ENCODE measurements at regions not wholly inside any gene's neighbourhood (a gene's known extent, or its start where the extent isn't known, plus 50 kb on each side); places are given as distances from the start of the nearest gene placed in this dataset.
"Not testable (repeated sequence)": the region's sequence is repeated elsewhere in the genome, so short reads cannot be mapped to it uniquely, and the experiment has no call there.

DNA sequence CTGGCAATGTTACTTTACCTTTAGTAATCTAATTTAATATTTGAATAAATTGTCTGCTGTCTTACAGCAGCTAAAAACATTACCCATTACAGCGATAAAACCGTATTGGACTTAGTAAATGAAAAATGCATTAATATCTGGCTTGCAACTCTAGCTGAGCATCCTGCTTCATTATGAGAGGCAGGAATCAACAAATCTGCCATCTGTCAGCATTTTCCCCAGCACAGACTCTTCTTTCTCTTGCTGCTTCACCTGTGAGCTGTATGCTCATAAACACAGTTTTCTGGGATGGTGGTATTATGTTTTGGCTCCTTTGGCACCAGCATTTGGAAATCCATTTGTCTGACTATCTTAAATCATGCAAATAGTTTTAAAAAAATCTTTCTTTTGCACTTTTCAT lies 487.1 kb downstream of the KCNT2 start:
- H3K27ac Mint-ChIP-seq: no peak overlapping the region
- TF ChIP-seq, protein P1, sequence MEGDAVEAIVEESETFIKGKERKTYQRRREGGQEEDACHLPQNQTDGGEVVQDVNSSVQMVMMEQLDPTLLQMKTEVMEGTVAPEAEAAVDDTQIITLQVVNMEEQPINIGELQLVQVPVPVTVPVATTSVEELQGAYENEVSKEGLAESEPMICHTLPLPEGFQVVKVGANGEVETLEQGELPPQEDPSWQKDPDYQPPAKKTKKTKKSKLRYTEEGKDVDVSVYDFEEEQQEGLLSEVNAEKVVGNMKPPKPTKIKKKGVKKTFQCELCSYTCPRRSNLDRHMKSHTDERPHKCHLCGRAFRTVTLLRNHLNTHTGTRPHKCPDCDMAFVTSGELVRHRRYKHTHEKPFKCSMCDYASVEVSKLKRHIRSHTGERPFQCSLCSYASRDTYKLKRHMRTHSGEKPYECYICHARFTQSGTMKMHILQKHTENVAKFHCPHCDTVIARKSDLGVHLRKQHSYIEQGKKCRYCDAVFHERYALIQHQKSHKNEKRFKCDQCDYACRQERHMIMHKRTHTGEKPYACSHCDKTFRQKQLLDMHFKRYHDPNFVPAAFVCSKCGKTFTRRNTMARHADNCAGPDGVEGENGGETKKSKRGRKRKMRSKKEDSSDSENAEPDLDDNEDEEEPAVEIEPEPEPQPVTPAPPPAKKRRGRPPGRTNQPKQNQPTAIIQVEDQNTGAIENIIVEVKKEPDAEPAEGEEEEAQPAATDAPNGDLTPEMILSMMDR (IDR thresholded peaks at IDR 0.05; ENCODE audit: unreplicated experiment in 3 of 3): no peak
- H3K4me1 Mint-ChIP-seq: no peaks in the 10 kb centered on the region

DNA sequence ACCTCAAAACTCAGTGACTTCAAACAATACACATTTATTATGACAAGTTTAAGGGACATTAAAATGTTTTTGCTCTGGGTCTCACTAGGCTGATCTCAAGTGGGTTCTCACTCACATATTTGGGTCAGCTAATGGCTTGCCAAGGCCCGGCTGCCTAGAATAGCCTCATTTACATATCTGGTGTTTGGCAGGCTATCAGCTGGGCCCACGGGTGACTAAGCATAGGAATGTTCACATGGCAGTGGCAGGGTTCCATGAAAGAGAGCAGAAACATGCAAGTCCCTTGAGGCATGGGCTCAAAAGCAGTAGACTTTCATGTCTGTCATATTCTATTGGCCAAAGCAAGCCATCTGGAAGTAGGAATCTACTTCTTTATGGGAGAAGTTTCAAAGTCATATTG lies 492.6 kb downstream of the KCNT2 start:
- TF ChIP-seq, protein P1 (IDR thresholded peaks at IDR 0.05; ENCODE audit: unreplicated experiment in 3 of 3): no peak

More for the DNA sequence above, 487.1 kb downstream of the KCNT2 start:
- Mint-ChIP-seq H3K36me3 (ENCODE audit: low read depth) (no peaks in the 10 kb centered on the region), H3K27me3 (ENCODE audit: low read depth) (no peaks in the 10 kb centered on the region), H3K4me3 (no peak overlapping the region), H3K9me3 (no peaks in the 10 kb centered on the region)

DNA sequence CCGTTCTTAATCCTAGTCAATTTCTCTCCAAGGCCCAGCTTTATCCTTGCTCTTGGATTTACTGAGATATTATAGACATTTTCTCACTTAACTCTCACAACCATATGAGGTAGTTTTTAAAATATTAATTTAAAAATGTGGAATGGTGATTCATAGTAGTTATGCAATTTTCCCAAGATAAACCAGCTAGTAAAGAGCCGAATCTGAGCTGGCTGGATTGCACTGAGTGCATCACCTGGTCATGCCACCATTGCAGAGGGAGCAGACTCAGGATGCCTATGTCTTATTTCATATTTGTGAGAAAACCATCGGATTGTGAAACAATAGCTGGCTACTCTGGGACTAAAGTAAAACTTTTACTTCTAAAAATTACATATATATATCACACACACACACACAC lies 494.0 kb downstream of the KCNT2 start:
- Mint-ChIP-seq H3K4me3 (no peak overlapping the region), H3K27ac (no peak overlapping the region), H3K36me3 (ENCODE audit: low read depth) (no peaks in the 10 kb centered on the region), H3K4me1 (no peaks in the 10 kb centered on the region), H3K9me3 (peaks cover 3% of the 10 kb centered on the region), H3K27me3 (ENCODE audit: low read depth) (peaks cover 4% of the 10 kb centered on the region)
- TF ChIP-seq, protein P1 (IDR thresholded peaks at IDR 0.05; ENCODE audit: unreplicated experiment in 3 of 3): no peak

More for the DNA sequence above, 492.6 kb downstream of the KCNT2 start:
- Mint-ChIP-seq H3K9me3 (peaks cover under 1% of the 10 kb centered on the region), H3K27ac (no peak overlapping the region), H3K4me1 (no peaks in the 10 kb centered on the region), H3K4me3 (no peak overlapping the region), H3K36me3 (ENCODE audit: low read depth) (no peaks in the 10 kb centered on the region), H3K27me3 (ENCODE audit: low read depth) (no peaks in the 10 kb centered on the region)

DNA sequence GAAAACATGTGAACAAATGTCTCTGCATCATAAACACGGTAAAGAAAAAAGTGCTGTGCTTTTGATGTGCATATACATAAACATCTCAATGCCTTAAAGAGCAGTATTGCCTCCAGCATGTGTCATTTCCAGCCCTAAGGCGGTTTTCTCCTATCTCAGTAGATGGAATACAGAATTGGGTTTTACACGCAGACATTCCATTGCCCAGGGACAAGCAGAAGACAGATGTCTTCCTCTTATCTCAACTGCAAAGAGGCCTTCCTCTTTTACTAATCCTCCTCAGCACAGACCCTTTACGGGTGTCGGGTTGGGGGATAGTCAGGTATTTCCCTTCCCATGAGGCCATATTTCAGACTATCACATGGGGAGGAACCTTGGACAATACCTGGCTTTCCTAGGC lies 499.2 kb downstream of the KCNT2 start:
- H3K27ac Mint-ChIP-seq, H3K9me3 Mint-ChIP-seq: not testable (repeated sequence)

DNA sequence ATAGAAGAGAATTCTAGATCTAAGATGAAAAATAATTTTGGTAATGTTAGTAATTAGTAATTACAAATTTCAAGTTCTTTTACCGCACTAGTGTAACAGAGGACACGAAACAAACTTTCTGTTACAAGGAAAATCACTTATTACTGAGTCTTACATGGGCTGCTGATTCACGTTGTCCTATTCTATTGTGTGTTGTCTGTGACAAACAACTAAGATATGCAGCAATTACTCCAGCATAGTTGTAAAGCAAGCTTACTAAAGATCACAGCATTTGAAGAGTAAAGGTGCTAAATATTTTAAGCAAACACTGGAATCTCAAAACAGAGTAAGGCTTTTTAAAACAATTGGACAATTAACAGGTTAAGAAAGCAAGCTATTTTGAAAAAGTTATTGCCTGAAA lies 502.3 kb downstream of the KCNT2 start:
- H3K36me3 Mint-ChIP-seq (ENCODE audit: low read depth): no peaks in the 10 kb centered on the region

More for the DNA sequence above, 499.2 kb downstream of the KCNT2 start:
- not testable (repeated sequence) for H3K4me3 Mint-ChIP-seq; H3K27me3 Mint-ChIP-seq (ENCODE audit: low read depth); H3K36me3 Mint-ChIP-seq (ENCODE audit: low read depth); H3K4me1 Mint-ChIP-seq

DNA sequence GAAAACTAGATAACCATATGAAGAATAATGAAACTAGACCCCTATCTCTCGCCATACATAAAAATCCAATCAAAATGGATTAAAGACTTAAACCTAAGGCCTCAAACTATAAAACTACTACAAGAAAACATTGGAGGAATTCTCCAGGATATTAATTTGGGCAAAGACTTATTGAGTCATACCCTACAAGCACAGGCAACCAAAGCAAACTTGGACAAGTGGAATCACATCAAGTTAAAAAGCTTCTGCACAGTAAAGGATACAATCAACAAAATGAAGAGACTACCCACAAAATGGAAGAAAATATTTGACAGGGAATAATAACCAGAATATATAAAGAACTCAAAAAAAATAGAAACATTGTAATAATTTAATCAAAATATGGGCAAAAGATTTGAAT lies 505.4 kb downstream of the KCNT2 start:
- Mint-ChIP-seq H3K27me3 (ENCODE audit: low read depth) (no peaks in the 10 kb centered on the region), H3K36me3 (ENCODE audit: low read depth) (no peaks in the 10 kb centered on the region), H3K4me3 (no peak overlapping the region), H3K4me1 (peaks cover 4% of the 10 kb centered on the region), H3K9me3 (peaks cover 22% of the 10 kb centered on the region), H3K27ac (no peak overlapping the region)
- TF ChIP-seq, protein P1 (IDR thresholded peaks at IDR 0.05; ENCODE audit: unreplicated experiment in 3 of 3): no peak

More for the DNA sequence above, 502.3 kb downstream of the KCNT2 start:
- TF ChIP-seq, protein P1 (IDR thresholded peaks at IDR 0.05; ENCODE audit: unreplicated experiment in 3 of 3): no peak
- no peak overlapping the region for H3K4me3 Mint-ChIP-seq
- peaks cover 4% of the 10 kb centered on the region for H3K27me3 Mint-ChIP-seq (ENCODE audit: low read depth)
- H3K4me1 Mint-ChIP-seq: no peaks in the 10 kb centered on the region
- peaks cover 22% of the 10 kb centered on the region for H3K9me3 Mint-ChIP-seq
- H3K27ac Mint-ChIP-seq: no peak overlapping the region
